Fibroblast of the aortic adventitia (primary cell): ENCODE measurements at regions not wholly inside any gene's neighbourhood (a gene's known extent, or its start where the extent isn't known, plus 50 kb on each side); places are given as distances from the start of the nearest gene placed in this dataset.
A peak's percentile ranks its signal among the peaks of the same experiment; 100 is the strongest.

Experiments used
- DNase-seq: peaks from one replicate; pipeline ENCODE4 v3.0.0-alpha.2; 2010; ENCODE audit warnings: low read depth
- H3K4me3 ChIP-seq: 2 replicates; pipeline ENCODE4 v1.5.1; 2011; ENCODE audit warnings: low read depth, mild to moderate bottlenecking, control low read depth, low read length, moderate library complexity
- CTCF ChIP-seq: IDR thresholded peaks from 2 replicates; pipeline ENCODE4 v1.5.1; 2011; ENCODE audit warnings: mild to moderate bottlenecking, low read length, control low read depth, inconsistent platforms; ENCODE audit not compliant: insufficient read depth

- DNase-seq: no peak
- no peak for TF ChIP-seq CTCF
- H3K4me3 ChIP-seq: no peak overlapping the region
Observed at GRCh38 chr3:117700573-117701360, 991.2 kb downstream of the TUSC7 start.

GRCh38 chr3:117705011-117705410 lies 995.4 kb downstream of the TUSC7 start:
- TF ChIP-seq CTCF: no peak
- no peak overlapping the region for H3K4me3 ChIP-seq
- no peak for DNase-seq

GRCh38 chr3:117706037-117706436 lies 996.5 kb downstream of the TUSC7 start:
- H3K4me3 ChIP-seq: no peak overlapping the region
- TF ChIP-seq CTCF: no peak
- DNase-seq: peak; percentile 96

- no peak for TF ChIP-seq CTCF
- no peak for DNase-seq
Observed at GRCh38 chr3:117706756-117707155, 997.2 kb downstream of the TUSC7 start.

GRCh38 chr3:117708601-117709000 lies 999.0 kb downstream of the TUSC7 start:
- DNase-seq: peak; percentile 4
- no peak for TF ChIP-seq CTCF
- H3K4me3 ChIP-seq: no peak overlapping the region

More at GRCh38 chr3:117706756-117707155, 997.2 kb downstream of the TUSC7 start:
- no peak overlapping the region for H3K4me3 ChIP-seq

DNA sequence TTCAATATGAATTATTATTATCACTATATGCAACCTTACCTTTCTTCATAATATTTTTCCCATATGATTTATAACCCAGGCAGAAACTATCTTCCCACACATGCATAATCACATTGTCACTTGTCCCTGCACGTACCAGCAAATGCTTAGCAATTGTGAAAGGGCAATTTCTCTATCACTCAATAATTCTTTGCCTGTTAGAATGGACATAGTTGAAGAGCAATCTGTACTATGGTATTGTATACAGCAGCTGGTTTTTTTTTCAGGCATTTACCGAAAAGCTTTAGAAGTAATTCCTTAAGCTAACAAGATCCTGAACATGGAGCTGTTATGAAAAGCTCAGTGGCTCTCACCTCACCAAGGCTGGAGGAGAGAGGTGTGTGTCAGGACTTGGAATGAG lies 999.5 kb downstream of the TUSC7 start:
- H3K4me3 ChIP-seq: no peak overlapping the region
- no peak for TF ChIP-seq CTCF
- DNase-seq: no peak

GRCh38 chr3:117710501-117710900 lies 1000.9 kb downstream of the TUSC7 start:
- no peak for DNase-seq
- no peak overlapping the region for H3K4me3 ChIP-seq
- no peak for TF ChIP-seq CTCF
